ENCODE measurements at regions not wholly inside any gene's neighbourhood (a gene's known extent, or its start where the extent isn't known, plus 50 kb on each side); places are given as distances from the start of the nearest gene placed in this dataset.

DNA sequence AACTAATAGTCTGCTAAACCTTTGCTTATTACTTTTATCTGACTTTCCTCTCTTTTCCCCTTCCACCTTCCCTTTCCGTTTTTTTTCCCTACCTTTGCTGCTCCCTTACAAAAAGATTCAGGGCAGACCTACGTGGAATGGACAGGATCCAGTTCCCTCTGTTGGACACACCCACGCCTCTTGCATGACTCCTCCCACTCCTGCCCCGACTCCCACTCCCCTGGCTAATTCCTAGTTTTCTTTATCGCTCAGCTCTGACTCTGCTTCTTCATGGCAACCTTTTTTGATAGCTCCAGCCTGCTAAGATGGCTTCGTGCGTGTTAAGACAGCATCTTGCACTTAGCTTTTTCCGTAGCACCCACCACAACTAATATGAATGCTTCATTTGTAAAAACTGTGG is 715.6 kb upstream of the NRSN1 start:
- no peak for DNase-seq (ENCODE audit: low spot score)

DNA sequence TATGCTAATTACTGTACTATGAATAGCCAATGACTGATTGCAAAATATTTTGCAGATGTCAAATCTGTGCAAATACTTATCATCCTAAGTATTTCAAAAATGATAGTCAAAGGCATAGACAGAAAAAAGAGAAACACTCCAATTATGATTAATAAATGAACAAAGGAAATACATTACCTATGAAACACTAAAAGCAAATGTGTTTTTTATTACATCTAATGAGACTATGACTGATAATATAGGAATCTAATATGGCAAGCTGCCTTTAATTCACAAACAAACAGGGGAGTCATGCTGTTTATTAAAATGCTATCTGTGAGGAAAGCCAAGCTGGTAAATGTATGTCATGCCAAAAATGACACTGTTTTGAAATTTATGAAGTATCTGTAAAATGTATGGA is 713.2 kb upstream of the NRSN1 start:
- no peak for DNase-seq (ENCODE audit: low spot score)

DNA sequence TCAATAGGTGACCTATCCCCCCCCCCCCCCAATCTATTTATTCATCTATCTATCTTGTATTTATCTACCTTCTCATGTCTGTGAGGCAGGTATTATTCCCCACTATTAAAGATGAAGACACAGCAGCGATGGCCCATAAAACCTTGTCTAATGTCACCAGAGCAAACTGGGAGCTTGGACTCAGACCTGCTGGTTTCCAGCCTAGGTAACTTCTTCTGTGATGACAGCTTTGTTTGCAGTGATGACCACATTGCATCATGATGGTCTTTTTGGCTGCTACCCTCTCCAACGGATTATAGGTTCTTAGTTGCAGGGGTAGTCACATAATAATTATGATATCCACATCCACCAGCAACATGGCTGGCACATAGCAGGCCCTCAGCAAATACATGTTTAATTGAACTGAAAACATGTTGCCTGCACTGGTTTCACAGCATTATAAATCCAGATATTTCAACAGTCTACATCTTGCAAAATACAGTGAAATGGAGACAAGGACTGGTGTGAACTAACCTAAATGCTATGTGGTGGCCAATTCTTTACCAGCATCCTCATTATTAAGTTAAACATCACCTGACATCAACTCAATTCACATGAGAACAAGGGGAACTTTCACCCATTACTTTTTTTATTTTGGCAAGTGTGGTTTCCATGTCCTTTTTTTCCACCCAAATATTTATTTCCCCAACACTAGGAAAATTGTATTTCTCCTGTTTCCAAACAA is 712.5 kb upstream of the NRSN1 start:
- DNase-seq (ENCODE audit: low spot score), result no peak

DNA sequence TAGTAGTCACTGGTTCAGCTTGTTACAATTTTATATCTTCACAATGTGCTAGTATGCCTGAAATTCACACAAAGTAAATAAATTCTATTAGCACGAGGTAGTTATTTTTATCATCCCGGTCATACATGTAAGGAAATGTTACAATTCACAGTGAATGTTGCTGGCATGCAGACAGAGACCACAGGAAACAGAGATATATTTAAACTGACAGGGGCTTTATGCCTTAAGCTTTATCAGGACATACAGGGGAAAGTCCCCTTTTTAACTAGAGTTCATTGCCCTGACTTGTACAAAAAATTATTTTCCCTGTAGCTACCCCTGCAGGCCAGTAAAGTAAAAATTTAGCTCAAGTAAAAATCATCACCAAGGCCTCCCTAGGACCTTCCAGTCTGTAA is 712.0 kb upstream of the NRSN1 start:
- peak; percentile 18 for DNase-seq (ENCODE audit: low spot score)

DNA sequence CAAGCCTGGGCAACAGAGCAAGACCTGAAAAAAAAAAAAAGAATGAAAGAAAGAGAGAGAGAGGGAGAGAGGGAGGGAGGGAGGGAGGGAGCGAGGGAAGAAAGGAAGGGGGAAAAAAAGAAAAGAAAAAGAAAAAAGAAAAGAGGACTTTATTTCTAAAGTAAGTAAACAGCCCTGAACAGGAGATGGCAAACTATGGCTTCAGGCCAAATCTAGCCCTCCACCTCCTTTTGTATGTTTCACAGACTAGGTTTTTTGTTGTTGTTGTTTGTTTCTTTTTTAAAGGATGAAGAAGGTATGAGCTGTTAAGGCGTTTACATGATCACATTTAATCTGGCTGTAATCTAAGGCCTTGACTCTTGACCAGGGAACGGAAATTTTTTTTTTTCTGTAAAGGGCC is 711.1 kb upstream of the NRSN1 start:
- DNase-seq (ENCODE audit: low spot score), result no peak

GRCh38 chr6:23415819-23416427 is 710.1 kb upstream of the NRSN1 start:
- no peak for DNase-seq (ENCODE audit: low spot score)

DNA sequence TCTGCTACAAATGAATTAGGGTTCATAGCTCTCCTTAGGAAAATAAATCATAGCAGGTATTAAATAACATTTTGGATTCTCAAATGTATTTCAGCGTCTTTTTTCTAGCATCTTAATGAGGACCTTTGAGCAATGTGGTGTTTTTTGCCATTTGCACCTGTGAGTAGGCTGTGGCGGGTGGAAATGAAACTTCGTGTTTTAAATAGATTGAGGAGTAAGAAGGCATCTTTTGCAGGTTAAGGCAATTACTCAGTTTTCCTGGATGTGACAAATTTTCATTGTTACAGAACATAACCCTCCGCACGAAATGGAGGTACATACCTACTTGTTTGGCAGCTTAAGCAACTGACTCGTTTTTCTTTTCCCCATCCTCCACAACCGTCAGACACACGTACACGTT is 708.9 kb upstream of the NRSN1 start:
- DNase-seq (ENCODE audit: low spot score), result no peak

DNA sequence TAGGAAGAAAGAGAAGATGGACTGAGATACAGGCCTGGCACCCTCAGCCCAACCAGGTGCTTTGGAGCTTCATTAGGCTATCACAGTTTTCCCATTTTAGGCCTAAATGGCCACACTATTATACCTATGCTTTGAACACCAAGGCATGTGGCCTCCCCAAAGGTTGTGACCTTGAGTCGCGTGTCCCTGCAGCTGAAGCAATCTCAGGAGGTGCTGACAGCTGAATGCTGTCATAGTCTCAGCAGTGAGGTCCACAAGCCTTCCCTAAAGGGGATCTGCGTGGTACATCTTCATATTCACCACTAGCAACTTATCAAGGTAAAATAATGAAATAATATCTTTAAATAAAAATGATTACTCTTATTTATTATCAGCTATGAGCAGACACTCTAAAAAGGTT is 707.9 kb upstream of the NRSN1 start:
- DNase-seq (ENCODE audit: low spot score), result no peak

DNA sequence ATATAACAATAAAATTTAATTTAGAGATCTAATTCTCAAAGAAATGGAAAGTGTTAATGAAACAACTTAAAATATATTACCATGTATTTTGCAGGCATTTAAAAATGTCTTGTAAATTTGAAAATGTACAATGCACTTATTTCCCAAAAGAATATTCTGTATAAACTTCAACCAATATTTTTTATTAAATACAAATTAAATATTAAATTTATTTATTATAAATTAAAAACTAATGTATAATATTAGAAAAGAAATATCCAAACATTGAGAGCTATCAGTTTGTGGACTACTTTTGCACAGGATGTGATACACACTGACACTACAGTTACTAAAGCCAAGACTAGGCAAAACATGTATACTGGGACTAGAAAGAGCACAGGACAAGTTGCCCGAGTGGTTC is 707.0 kb upstream of the NRSN1 start:
- DNase-seq (ENCODE audit: low spot score), result no peak

- no peak for DNase-seq (ENCODE audit: low spot score)
Observed at GRCh38 chr6:23420659-23421350, 705.2 kb upstream of the NRSN1 start.

DNA sequence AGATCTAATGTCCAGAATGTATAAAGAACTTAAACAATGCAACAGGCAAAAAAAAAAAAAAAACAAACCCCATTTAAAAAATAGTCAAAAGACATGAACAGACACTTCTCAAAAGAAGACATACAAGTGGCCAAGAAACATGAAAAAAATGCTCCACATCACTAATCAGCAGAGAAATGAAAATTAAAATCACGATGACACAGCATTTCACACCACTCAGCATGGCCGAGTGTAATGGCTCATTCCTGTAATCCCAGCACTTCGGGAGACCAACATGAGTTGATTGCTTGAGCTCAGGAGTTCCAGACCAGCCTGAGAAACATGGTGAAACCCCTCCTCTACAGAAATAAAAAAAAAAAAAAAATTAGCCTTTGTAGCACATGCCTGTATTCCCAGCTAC is 701.4 kb upstream of the NRSN1 start:
- DNase-seq (ENCODE audit: low spot score), result no peak

DNA sequence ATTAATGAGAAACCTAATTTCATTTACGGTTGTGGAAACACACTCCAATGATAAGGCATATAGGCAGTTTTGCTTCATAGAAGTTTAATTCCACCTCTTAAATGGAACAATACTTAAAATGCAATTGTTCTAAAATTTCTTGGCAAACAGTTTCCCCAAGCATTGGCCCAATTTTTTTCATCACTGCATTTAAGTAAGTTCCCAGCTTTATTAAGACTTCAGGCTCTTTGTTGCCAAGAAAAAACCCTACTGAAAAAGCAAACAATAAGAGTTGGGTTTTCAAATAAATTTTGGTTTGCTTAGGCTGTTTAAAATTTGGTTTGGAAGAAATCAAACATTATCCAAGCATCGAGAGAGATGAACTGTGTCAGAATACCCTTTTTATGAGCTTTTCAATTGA is 690.9 kb upstream of the NRSN1 start:
- no peak for DNase-seq (ENCODE audit: low spot score)

DNA sequence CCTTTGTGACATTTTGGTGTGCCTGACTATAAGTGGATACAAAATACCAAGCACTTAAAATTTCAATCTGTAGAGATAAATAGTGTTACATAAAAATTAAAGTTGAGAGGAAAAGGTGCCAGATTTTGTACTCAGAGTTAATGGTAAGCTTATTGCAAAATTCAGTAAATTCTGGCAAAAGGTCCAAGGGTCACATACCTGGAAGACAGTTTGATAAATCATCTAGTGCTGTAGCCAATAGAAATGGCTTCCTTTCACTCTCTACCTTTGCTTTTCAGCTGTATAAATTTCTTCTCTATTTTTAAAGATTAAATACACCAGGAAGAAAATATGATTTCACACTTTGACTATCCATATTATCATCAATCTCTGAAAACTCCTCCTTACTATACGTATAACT is 690.2 kb upstream of the NRSN1 start:
- DNase-seq (ENCODE audit: low spot score), result no peak

- no peak for DNase-seq (ENCODE audit: low spot score)
Observed at GRCh38 chr6:23441808-23442461, 684.1 kb upstream of the NRSN1 start.

- no peak for DNase-seq (ENCODE audit: low spot score)
Observed at GRCh38 chr6:23445157-23445710, 680.8 kb upstream of the NRSN1 start.

DNA sequence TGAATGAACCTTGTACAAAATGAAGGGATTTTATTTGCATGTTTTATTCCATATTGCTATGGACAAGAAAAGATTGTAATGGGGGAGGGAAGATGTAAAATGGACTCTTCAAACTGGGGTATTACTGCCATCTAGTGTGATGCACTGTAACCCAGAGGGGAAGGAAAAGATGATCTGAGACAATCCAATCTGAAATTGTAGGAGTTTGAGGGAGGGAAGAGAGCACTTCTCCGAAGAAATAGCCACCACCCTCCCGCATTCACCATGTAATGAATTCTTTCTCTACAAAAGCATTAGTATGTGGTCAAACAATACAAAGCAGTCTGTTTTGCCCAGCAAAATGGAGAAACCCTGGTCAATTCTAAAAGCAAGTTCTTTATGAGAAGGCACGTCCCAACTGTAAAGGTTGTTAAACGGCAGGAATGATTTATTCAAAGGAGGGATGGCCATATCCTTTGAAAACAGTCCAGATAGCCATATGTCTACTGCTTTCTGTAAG is 679.5 kb upstream of the NRSN1 start:
- peak; percentile 57 for DNase-seq (ENCODE audit: low spot score)

DNA sequence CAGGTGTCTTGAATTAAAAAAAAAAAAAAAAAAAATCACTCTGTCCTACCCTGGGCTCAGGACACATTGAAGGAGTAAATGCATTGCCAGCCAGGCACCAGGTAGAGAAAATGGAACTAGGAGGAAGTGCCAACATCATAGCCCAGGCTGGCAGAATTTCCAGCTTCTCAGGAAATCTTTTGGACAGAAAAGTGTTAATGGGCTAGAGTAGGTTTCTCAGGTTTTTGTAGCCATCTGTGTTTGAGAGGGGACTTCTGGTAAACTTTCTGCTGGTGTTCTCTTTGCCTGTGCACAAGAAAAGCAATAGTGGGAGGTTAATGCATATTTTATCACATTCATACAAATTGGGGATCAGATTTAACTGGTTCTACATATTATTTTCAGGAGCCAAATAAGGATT is 678.3 kb upstream of the NRSN1 start:
- DNase-seq (ENCODE audit: low spot score), result no peak

DNA sequence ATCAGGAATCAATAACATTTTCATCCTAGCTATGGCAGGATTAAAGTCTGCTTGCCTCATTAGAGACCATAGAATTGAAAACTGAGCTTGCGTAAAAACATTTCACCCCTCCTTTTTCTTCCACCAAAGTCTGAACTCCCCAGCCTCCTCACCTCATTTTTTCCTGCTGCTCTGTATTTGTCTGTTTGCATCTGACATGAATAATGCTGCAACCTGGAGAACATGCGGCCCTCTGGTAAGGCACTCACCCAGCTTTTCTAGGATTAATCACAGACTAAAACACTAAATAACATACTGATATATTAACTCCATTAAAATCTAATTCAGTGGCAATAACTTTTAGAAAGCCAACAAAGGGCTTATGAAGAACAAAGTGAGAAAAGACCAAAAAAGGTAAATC is 677.7 kb upstream of the NRSN1 start:
- no peak for DNase-seq (ENCODE audit: low spot score)

DNA sequence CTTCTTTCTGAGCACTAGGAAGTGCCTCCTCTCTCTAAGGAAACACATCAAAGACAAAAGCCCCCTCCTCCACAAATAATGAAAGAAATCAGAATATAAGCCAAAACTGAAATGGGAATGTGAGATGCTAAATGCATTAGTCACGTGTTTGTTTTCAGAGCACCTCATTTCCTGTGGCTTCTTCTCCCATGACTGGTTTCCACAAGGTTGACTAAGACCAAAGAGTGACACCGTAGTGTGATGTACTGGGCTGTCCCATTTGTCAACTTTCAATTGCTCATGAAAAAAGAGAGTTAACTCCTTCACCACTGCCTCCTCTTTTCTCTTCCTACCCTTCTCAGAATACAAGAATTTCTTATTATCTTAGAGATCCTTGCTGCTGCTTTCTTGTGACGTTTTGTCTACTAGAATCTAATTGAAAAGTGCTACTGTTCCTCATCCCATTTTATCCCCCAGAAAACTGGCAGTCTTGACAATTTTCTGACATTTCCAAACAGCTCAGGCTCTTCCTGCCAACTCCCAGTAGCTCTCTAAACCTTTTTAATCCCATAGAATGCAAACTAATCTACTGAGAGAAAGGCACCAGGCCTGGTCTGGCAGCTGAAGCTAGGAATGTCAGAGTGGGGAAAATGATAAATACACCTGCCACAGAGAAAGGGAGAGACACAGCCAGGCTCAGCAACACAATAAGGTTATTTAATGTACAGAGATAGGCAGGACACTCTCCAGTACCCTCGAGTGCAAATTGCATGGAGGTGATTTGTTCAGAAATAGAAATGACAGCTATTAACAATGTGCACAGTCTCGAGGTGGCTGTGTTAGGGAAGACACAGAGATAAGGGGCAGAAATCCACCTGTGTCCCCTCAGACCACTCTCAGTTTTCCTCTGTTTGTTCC is 671.7 kb upstream of the NRSN1 start:
- peak; percentile 60 for DNase-seq (ENCODE audit: low spot score)

GRCh38 chr6:23455754-23456153 is 670.3 kb upstream of the NRSN1 start:
- DNase-seq (ENCODE audit: low spot score), result peak; percentile 65

GRCh38 chr6:23456396-23456795 is 669.6 kb upstream of the NRSN1 start:
- DNase-seq (ENCODE audit: low spot score), result no peak
